ENCODE measurements at regions not wholly inside any gene's neighbourhood (a gene's known extent, or its start where the extent isn't known, plus 50 kb on each side); places are given as distances from the start of the nearest gene placed in this dataset.

- TF ChIP-seq CTCF (tag by site-specific recombination; IDR thresholded peaks at IDR 0.05) (no peak), SP2 (tag by site-specific recombination; IDR thresholded peaks at IDR 0.05) (no peak), PATZ1 (tag by site-specific recombination; IDR thresholded peaks at IDR 0.05) (no peak), ZNF629 (tag by site-specific recombination; IDR thresholded peaks at IDR 0.05) (no peak), ZNF24 (tag by site-specific recombination; IDR thresholded peaks at IDR 0.05) (no peak), REST (tag by site-specific recombination; IDR thresholded peaks at IDR 0.05) (no peak), YY1 (tag by site-specific recombination; IDR thresholded peaks at IDR 0.05) (no peak), ZNF335 (tag by site-specific recombination; conservative IDR thresholded peaks at IDR 0.05) (no peak), ZNF558 (tag by site-specific recombination; IDR thresholded peaks at IDR 0.05) (no peak), ZNF239 (tag by site-specific recombination; IDR thresholded peaks at IDR 0.05) (no peak), ZNF280D (tag by site-specific recombination; IDR thresholded peaks at IDR 0.05) (no peak)
Observed at GRCh38 chr13:46953941-46954340, 57.1 kb upstream of the HTR2A start.
